ENCODE measurements at regions not wholly inside any gene's neighbourhood (a gene's known extent, or its start where the extent isn't known, plus 50 kb on each side); places are given as distances from the start of the nearest gene placed in this dataset.

- DNase-seq = no peak
These were observed 66.7 kb upstream of the PRPS1 start for GRCh38 chrX:107561468-107562215.

GRCh38 chrX:107562482-107562881 lies 65.8 kb upstream of the PRPS1 start:
- no peak for DNase-seq

- DNase-seq = no peak
These were observed 64.5 kb upstream of the PRPS1 start for GRCh38 chrX:107563824-107564223.

GRCh38 chrX:107565015-107565414 lies 63.3 kb upstream of the PRPS1 start:
- no peak for DNase-seq

GRCh38 chrX:107565931-107566603 lies 62.2 kb upstream of the PRPS1 start:
- DNase-seq = no peak

GRCh38 chrX:107566604-107567262 lies 61.6 kb upstream of the PRPS1 start:
- no peak for DNase-seq

- no peak for DNase-seq
These were observed 60.9 kb upstream of the PRPS1 start for GRCh38 chrX:107567370-107567769.

GRCh38 chrX:107571296-107571998 lies 56.9 kb upstream of the PRPS1 start:
- DNase-seq = peak in 2 of 3 donors; percentile 5 to 20

GRCh38 chrX:107573016-107573415 lies 55.3 kb upstream of the PRPS1 start:
- no peak for DNase-seq

GRCh38 chrX:107574054-107574683 lies 54.1 kb upstream of the PRPS1 start:
- peak in 1 of 3 donors; percentile 6 for DNase-seq

- DNase-seq = no peak
These were observed 53.6 kb upstream of the PRPS1 start for GRCh38 chrX:107574711-107575110.

- no peak for DNase-seq
These were observed 51.9 kb upstream of the PRPS1 start for GRCh38 chrX:107576392-107576791.

GRCh38 chrX:107576841-107577240 lies 51.5 kb upstream of the PRPS1 start:
- DNase-seq = no peak

GRCh38 chrX:107577933-107578332 lies 50.4 kb upstream of the PRPS1 start:
- no peak for DNase-seq
